HEK293 (cell line): ENCODE measurements at regions not wholly inside any gene's neighbourhood (a gene's known extent, or its start where the extent isn't known, plus 50 kb on each side); places are given as distances from the start of the nearest gene placed in this dataset.

Experiments used
- CTCF ChIA-PET: fragments of 350-600 bp; formaldehyde crosslinking; extraction: SDS; loops from one replicate; lab custom pipeline; 2021; ENCODE audit warnings: antibody characterized with exemption; lab: Yijun Ruan, JAX
- POLR2A ChIA-PET: fragments of 300-600 bp; formaldehyde crosslinking; extraction: SDS; loops from one replicate; lab custom pipeline; 2020; ENCODE audit warnings: antibody characterized with exemption, inconsistent platforms; lab: Yijun Ruan, JAX
- H3K27ac ChIP-seq: fragments of 200-500 bp; sonication (Bioruptor generic); 2 replicates; pipeline ENCODE4 v1.5.1; 2014; ENCODE audit warnings: low read depth, low read length, control low read depth, inconsistent platforms; ENCODE audit errors: extremely low read depth
- H3K36me3 ChIP-seq, 2 experiments: fragments of 200-500 bp in 1 of 2; sonication (Bioruptor generic) in 1 of 2; 1 replicate in 1 of 2; 2 replicates in 1 of 2; pipeline ENCODE4 v1.5.1; 2014 to 2017; ENCODE audit warnings: inconsistent platforms in 2 of 2, low read length in 2 of 2; ENCODE audit not compliant: control insufficient read depth in 2 of 2, insufficient read depth in 1 of 2
- H3K4me1 ChIP-seq: fragments of 200-500 bp; sonication (Bioruptor generic); 2 replicates; pipeline ENCODE4 v1.5.1; 2014; ENCODE audit warnings: mild to moderate bottlenecking, low read length, inconsistent platforms; ENCODE audit not compliant: control insufficient read depth, insufficient read depth
- H3K4me3 ChIP-seq: 2 replicates; pipeline ENCODE4 v1.5.1; 2011; ENCODE audit warnings: low read depth, mild to moderate bottlenecking, control low read depth, low read length, moderate library complexity
- H3K9me3 ChIP-seq: fragments of 200-500 bp; sonication (Bioruptor generic); 2 replicates; pipeline ENCODE4 v1.5.1; 2014; ENCODE audit warnings: low read depth, low read length, inconsistent platforms; ENCODE audit not compliant: control insufficient read depth, insufficient read depth
- KLF16 ChIP-seq: fragments of 450-650 bp; formaldehyde crosslinking; IDR thresholded peaks from 2 replicates; pipeline ENCODE4 v1.5.1; 2017; ENCODE audit warnings: missing biosample characterization, missing genetic modification characterization
- MYNN ChIP-seq: fragments of 450-650 bp; formaldehyde crosslinking; IDR thresholded peaks from 2 replicates; pipeline ENCODE4 v1.5.1; 2016; ENCODE audit warnings: missing biosample characterization, missing genetic modification characterization, borderline replicate concordance
- OVOL3 ChIP-seq: fragments of 450-650 bp; formaldehyde crosslinking; IDR thresholded peaks from 2 replicates; pipeline ENCODE4 v1.5.1; 2016; ENCODE audit warnings: missing biosample characterization, missing genetic modification characterization
- SETDB1 ChIP-seq: IDR thresholded peaks from one replicate; pipeline ENCODE4 v1.6.1; 2017; ENCODE audit warnings: mild to moderate bottlenecking, low read length, moderate library complexity, mixed read lengths; ENCODE audit not compliant: insufficient read length
- ZBTB8A ChIP-seq: fragments of 450-650 bp; formaldehyde crosslinking; IDR thresholded peaks from 2 replicates; pipeline ENCODE4 v1.5.1; 2016; ENCODE audit warnings: missing biosample characterization, missing genetic modification characterization
- ZFP37 ChIP-seq: fragments of 450-650 bp; formaldehyde crosslinking; IDR thresholded peaks from 2 replicates; pipeline ENCODE4 v1.5.1; 2016; ENCODE audit warnings: missing biosample characterization, missing genetic modification characterization
- ZFP41 ChIP-seq: fragments of 450-650 bp; formaldehyde crosslinking; IDR thresholded peaks from 2 replicates; pipeline ENCODE4 v1.5.1; 2016; ENCODE audit warnings: missing biosample characterization, missing genetic modification characterization, borderline replicate concordance
- ZNF114 ChIP-seq: fragments of 450-650 bp; formaldehyde crosslinking; IDR thresholded peaks from 2 replicates; pipeline ENCODE4 v1.5.0; 2017; ENCODE audit warnings: missing biosample characterization, missing genetic modification characterization
- ZNF157 ChIP-seq: fragments of 450-650 bp; formaldehyde crosslinking; IDR thresholded peaks from 2 replicates; pipeline ENCODE4 v1.5.1; 2016; ENCODE audit warnings: missing biosample characterization, missing genetic modification characterization
- ZNF169 ChIP-seq: fragments of 450-650 bp; formaldehyde crosslinking; IDR thresholded peaks from 2 replicates; pipeline ENCODE4 v1.5.1; 2016; ENCODE audit warnings: missing biosample characterization, missing genetic modification characterization
- ZNF175 ChIP-seq: fragments of 450-650 bp; formaldehyde crosslinking; IDR thresholded peaks from 2 replicates; pipeline ENCODE4 v1.5.1; 2016; ENCODE audit warnings: missing biosample characterization, missing genetic modification characterization
- ZNF350 ChIP-seq: fragments of 450-650 bp; formaldehyde crosslinking; IDR thresholded peaks from 2 replicates; pipeline ENCODE4 v1.5.0; 2017; ENCODE audit warnings: missing biosample characterization, mild to moderate bottlenecking, missing genetic modification characterization
- ZNF521 ChIP-seq: fragments of 450-650 bp; formaldehyde crosslinking; IDR thresholded peaks from 2 replicates; pipeline ENCODE4 v1.5.1; 2017; ENCODE audit warnings: missing biosample characterization, mild to moderate bottlenecking, missing genetic modification characterization
- ZNF555 ChIP-seq: fragments of 450-650 bp; formaldehyde crosslinking; conservative IDR thresholded peaks from 2 replicates; pipeline ENCODE4 v1.5.1; 2017; ENCODE audit warnings: missing biosample characterization, mild to moderate bottlenecking, missing genetic modification characterization, inconsistent platforms
- ZNF560 ChIP-seq: fragments of 450-650 bp; formaldehyde crosslinking; IDR thresholded peaks from 2 replicates; pipeline ENCODE4 v1.5.1; 2017; ENCODE audit warnings: missing biosample characterization, missing genetic modification characterization, borderline replicate concordance
- ZNF654 ChIP-seq: fragments of 450-650 bp; formaldehyde crosslinking; IDR thresholded peaks from 2 replicates; pipeline ENCODE4 v1.5.1; 2016; ENCODE audit warnings: low read depth, missing biosample characterization, missing genetic modification characterization
- ZNF660 ChIP-seq: fragments of 450-650 bp; IDR thresholded peaks from 2 replicates; pipeline ENCODE4 v1.5.1; 2018; ENCODE audit warnings: missing biosample characterization, mild to moderate bottlenecking, missing genetic modification characterization
- ZNF670 ChIP-seq: fragments of 450-650 bp; formaldehyde crosslinking; IDR thresholded peaks from 2 replicates; pipeline ENCODE4 v1.5.1; 2016; ENCODE audit warnings: missing biosample characterization, missing genetic modification characterization, low read depth
- ZNF843 ChIP-seq: fragments of 450-650 bp; formaldehyde crosslinking; IDR thresholded peaks from 2 replicates; pipeline ENCODE4 v1.5.1; 2016; ENCODE audit warnings: missing biosample characterization, missing genetic modification characterization
- TF ChIP-seq, protein P1 (sequence below): fragments of 450-650 bp; formaldehyde crosslinking; IDR thresholded peaks from 2 replicates; pipeline ENCODE4 v1.5.1; 2016; ENCODE audit warnings: missing biosample characterization, missing genetic modification characterization
- TF ChIP-seq, protein P2 (sequence below): fragments of 450-650 bp; IDR thresholded peaks from 2 replicates; pipeline ENCODE4 v1.5.1; 2018; ENCODE audit warnings: missing biosample characterization, mild to moderate bottlenecking, missing genetic modification characterization
- TF ChIP-seq, protein P3 (sequence below): fragments of 450-650 bp; formaldehyde crosslinking; IDR thresholded peaks from 2 replicates; pipeline ENCODE4 v1.5.1; 2016; ENCODE audit warnings: missing biosample characterization, missing genetic modification characterization
- TF ChIP-seq, protein P4 (sequence below): fragments of 450-650 bp; formaldehyde crosslinking; IDR thresholded peaks from 2 replicates; pipeline ENCODE4 v1.5.1; 2016; ENCODE audit warnings: missing biosample characterization, missing genetic modification characterization

DNA sequence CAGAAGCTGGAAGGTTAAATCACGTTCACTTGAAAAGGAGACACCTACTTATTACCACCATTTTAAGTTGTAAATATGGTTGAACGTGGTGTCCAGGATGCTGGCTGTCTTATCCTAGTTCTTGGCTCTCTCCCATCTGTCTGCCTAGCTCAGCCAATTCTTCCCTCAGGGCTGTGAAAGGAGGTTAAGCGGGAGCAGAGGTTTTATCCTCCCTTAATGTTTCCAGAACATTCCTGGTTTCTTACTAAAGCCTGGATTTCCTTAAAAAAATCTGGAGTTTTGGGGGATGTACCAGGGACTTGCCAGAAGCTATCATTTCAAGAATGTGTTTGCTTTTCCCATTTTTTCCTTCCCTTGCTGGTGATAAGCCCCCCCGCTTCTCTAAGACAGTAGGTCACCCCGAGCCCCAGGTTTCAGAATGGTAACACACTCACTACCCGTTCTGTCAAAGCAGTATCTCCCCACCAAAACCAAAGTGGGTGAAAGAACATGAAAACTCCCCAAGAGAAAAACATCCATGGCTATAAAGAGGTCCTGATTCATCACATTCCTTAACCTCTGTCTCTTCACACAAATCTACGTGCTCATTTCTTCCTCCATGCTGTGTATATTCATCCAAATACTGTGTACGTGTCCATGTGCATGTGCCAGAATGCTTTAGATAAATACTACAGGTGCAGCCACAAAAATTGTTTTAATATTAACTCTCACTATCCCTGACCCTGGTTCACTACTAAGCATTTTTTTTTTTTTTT is 114.7 kb downstream of the MAP3K21 start:
- ChIA-PET POLR2A (no interaction called here), CTCF (interaction anchor here (0.6 to 5.0 kb wide), 33 partner anchors 10 to 682 kb away, joined by 3 to 66 read pairs (median 9); partner anchors contain the start of gene KCNK1)
- H3K4me3 ChIP-seq = no peak overlapping the region
- H3K9me3 ChIP-seq = no peaks in the 10 kb centered on the region
- TF ChIP-seq, protein P1, sequence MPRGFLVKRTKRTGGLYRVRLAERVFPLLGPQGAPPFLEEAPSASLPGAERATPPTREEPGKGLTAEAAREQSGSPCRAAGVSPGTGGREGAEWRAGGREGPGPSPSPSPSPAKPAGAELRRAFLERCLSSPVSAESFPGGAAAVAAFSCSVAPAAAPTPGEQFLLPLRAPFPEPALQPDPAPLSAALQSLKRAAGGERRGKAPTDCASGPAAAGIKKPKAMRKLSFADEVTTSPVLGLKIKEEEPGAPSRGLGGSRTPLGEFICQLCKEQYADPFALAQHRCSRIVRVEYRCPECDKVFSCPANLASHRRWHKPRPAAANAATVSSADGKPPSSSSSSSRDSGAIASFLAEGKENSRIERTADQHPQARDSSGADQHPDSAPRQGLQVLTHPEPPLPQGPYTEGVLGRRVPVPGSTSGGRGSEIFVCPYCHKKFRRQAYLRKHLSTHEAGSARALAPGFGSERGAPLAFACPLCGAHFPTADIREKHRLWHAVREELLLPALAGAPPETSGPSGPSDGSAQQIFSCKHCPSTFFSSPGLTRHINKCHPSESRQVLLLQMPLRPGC (tag by site-specific recombination) = no peak
- TF ChIP-seq ZNF157 (tag by site-specific recombination) (no peak), ZNF560 (tag by site-specific recombination) (no peak), SETDB1 (no peak), OVOL3 (tag by site-specific recombination) (no peak), ZNF350 (tag by site-specific recombination) (no peak)
- no peaks in the 10 kb centered on the region for H3K36me3 ChIP-seq
- no peak overlapping the region for H3K27ac ChIP-seq
- no peaks in the 10 kb centered on the region for H3K4me1 ChIP-seq

DNA sequence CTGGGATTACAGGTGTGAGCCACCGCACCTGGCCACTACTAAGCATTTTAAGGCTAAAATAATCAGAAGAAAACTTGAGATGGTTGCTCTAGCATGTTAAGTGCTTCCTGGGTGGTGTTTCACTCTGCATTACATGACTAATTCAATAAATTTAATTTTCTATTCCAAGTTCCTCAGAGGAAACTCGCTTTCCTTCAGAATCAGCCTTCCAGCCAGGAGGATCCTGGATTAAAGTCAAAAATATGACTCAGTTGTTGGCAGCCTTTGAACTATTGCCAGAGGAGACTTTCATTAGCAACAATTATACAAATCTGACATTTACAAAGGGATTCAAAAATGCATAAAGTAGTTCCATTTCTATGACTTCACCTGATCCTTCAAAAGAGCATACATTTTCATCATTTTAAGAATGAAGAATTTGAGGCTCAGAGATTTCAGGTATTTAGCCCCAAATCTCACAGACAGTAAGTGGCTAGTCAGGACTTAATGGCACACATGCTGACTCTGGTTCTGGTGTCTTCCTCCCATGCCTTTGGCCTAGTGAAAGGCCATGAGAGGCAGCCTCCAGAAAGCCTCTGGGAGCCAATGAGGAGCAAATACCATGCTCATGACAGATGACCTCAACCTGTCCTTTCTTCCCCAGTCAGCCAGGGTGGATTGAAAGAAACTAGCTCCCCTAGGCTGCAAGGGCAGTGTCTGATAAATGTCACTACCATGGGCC is 115.7 kb downstream of the MAP3K21 start:
- Histone ChIP-seq H3K9me3 (no peaks in the 10 kb centered on the region), H3K4me3 (no peak overlapping the region), H3K36me3 (no peaks in the 10 kb centered on the region), H3K4me1 (no peaks in the 10 kb centered on the region), H3K27ac (no peak overlapping the region)
- no peak for TF ChIP-seq ZNF843 (tag by site-specific recombination)
- no peak for TF ChIP-seq ZNF169 (tag by site-specific recombination)
- no peak for TF ChIP-seq ZBTB8A
- TF ChIP-seq MYNN (tag by site-specific recombination) = no peak
- TF ChIP-seq, protein P2, sequence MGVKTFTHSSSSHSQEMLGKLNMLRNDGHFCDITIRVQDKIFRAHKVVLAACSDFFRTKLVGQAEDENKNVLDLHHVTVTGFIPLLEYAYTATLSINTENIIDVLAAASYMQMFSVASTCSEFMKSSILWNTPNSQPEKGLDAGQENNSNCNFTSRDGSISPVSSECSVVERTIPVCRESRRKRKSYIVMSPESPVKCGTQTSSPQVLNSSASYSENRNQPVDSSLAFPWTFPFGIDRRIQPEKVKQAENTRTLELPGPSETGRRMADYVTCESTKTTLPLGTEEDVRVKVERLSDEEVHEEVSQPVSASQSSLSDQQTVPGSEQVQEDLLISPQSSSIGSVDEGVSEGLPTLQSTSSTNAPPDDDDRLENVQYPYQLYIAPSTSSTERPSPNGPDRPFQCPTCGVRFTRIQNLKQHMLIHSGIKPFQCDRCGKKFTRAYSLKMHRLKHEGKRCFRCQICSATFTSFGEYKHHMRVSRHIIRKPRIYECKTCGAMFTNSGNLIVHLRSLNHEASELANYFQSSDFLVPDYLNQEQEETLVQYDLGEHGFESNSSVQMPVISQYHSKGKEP = no peak
- TF ChIP-seq, protein P3, sequence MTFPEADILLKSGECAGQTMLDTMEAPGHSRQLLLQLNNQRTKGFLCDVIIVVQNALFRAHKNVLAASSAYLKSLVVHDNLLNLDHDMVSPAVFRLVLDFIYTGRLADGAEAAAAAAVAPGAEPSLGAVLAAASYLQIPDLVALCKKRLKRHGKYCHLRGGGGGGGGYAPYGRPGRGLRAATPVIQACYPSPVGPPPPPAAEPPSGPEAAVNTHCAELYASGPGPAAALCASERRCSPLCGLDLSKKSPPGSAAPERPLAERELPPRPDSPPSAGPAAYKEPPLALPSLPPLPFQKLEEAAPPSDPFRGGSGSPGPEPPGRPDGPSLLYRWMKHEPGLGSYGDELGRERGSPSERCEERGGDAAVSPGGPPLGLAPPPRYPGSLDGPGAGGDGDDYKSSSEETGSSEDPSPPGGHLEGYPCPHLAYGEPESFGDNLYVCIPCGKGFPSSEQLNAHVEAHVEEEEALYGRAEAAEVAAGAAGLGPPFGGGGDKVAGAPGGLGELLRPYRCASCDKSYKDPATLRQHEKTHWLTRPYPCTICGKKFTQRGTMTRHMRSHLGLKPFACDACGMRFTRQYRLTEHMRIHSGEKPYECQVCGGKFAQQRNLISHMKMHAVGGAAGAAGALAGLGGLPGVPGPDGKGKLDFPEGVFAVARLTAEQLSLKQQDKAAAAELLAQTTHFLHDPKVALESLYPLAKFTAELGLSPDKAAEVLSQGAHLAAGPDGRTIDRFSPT (tag by site-specific recombination) = no peak
- TF ChIP-seq ZNF555 = no peak
- TF ChIP-seq ZNF670 (tag by site-specific recombination) = no peak
- TF ChIP-seq ZNF521 (tag by site-specific recombination) = no peak
- no peak for TF ChIP-seq ZNF175
- TF ChIP-seq ZNF660 (tag by site-specific recombination) = no peak
- TF ChIP-seq, protein P4, sequence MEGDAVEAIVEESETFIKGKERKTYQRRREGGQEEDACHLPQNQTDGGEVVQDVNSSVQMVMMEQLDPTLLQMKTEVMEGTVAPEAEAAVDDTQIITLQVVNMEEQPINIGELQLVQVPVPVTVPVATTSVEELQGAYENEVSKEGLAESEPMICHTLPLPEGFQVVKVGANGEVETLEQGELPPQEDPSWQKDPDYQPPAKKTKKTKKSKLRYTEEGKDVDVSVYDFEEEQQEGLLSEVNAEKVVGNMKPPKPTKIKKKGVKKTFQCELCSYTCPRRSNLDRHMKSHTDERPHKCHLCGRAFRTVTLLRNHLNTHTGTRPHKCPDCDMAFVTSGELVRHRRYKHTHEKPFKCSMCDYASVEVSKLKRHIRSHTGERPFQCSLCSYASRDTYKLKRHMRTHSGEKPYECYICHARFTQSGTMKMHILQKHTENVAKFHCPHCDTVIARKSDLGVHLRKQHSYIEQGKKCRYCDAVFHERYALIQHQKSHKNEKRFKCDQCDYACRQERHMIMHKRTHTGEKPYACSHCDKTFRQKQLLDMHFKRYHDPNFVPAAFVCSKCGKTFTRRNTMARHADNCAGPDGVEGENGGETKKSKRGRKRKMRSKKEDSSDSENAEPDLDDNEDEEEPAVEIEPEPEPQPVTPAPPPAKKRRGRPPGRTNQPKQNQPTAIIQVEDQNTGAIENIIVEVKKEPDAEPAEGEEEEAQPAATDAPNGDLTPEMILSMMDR = no peak
- TF ChIP-seq ZNF654 (tag by site-specific recombination) = no peak
- TF ChIP-seq ZNF114 (tag by site-specific recombination) = no peak
- no peak for TF ChIP-seq KLF16 (tag by site-specific recombination)
- no peak for TF ChIP-seq ZFP41 (tag by site-specific recombination)
- TF ChIP-seq, protein P1 (tag by site-specific recombination) = no peak
- no peak for TF ChIP-seq ZFP37
- CTCF ChIA-PET = interaction anchor here (0.6 kb wide), 2 partner anchors 100 to 348 kb away, joined by 3 read pairs; no protein-coding TSS in a partner anchor
- POLR2A ChIA-PET = no interaction called here
